ENCODE measurements at regions not wholly inside any gene's neighbourhood (a gene's known extent, or its start where the extent isn't known, plus 50 kb on each side); places are given as distances from the start of the nearest gene placed in this dataset.
A peak's percentile ranks its signal among the peaks of the same experiment; 100 is the strongest.

DNA sequence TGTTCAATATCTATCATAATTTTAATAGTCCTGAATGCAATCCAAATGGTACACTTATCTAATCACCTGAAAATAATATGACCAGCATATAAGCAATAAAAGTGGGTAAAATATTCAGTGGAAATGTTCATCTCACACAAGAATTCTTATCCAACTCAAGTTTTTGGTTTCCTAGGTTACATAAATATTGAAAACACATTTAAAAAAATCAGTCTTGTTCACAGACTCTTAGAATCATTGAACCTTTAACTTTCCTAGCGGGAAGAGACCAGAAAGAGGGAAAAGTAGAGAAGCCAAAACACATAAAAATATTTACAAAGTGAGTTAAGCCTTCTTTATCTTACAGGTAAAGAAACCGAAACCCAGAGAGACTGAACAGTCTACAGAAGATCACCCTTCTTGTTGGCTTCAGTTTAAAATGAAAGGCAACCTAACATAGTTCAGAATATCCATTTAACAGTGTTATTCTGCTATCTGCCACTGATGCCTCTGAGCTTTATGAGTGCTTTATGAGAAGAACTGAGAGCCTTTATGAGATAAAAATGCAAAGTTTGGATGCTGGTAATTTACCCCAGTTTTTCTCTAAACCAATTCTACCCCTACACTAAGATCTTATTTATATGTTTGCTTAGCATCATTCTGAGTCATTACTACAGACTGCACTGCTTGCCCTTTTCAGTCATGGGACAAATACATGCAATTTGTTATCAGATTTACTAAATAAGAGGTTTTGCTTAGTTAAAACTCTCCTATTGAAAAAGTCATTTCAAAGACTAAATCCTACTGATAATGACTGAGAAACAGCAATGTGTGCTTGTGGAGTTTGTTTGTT, 453.3 kb upstream of the INTU start:
- H3K36me3 ChIP-seq (replicated peaks; ENCODE audit: insufficient read depth, low read length) = no peaks in the 10 kb centered on the region
- peaks cover 19% of the 10 kb centered on the region for H3K4me1 ChIP-seq (ENCODE audit: low read length)
- H4K20me1 ChIP-seq (ENCODE audit: insufficient read depth, low read length) = no peaks in the 10 kb centered on the region
- H3K27me3 ChIP-seq (replicated peaks; ENCODE audit: insufficient read depth, low read length) = no peaks in the 10 kb centered on the region
- no peaks in the 10 kb centered on the region; the same call in 1 of the 2 replicates for H3F3A ChIP-seq (ENCODE audit: insufficient read depth, low read length)
- TF ChIP-seq EZH2phosphoT487 (IDR thresholded peaks at IDR 0.05; ENCODE audit: low read length) = no peak
- no peak for TF ChIP-seq EZH2 (optimal IDR thresholded peaks at IDR 0.05; ENCODE audit: low read depth, low read length)
- TF ChIP-seq CTCF (IDR thresholded peaks at IDR 0.05; ENCODE audit: low read length) = no peak
- H3K27ac ChIP-seq (ENCODE audit: low read length) = peak overlapping the region; percentile 22; the same call in 1 of the 2 replicates
- peak overlapping the region; percentile 37 for H3K4me2 ChIP-seq (ENCODE audit: low read depth, low read length)
- no peak overlapping the region for H3K9ac ChIP-seq (ENCODE audit: low read length)
- peak; percentile 61 for DNase-seq
- no peaks in the 10 kb centered on the region for H3K79me2 ChIP-seq (ENCODE audit: low read length)
- H2AFZ ChIP-seq (ENCODE audit: low read length) = peak overlapping the region; percentile 30
- H3K9me2 ChIP-seq (replicated peaks; ENCODE audit: insufficient read depth, low read length) = no peaks in the 10 kb centered on the region
- H3K4me3 ChIP-seq (ENCODE audit: low read length) = no peak overlapping the region
- no peaks in the 10 kb centered on the region for H3K9me3 ChIP-seq (replicated peaks; ENCODE audit: insufficient read depth, low read length)

- Histone ChIP-seq H3K4me2 (ENCODE audit: low read depth, low read length) (no peak overlapping the region), H3K4me3 (ENCODE audit: low read length) (no peak overlapping the region), H3F3A (ENCODE audit: insufficient read depth, low read length) (no peaks in the 10 kb centered on the region), H4K20me1 (ENCODE audit: insufficient read depth, low read length) (no peaks in the 10 kb centered on the region), H3K9ac (ENCODE audit: low read length) (no peak overlapping the region), H3K27ac (ENCODE audit: low read length) (no peak overlapping the region), H3K36me3 (replicated peaks; ENCODE audit: insufficient read depth, low read length) (no peaks in the 10 kb centered on the region), H3K79me2 (ENCODE audit: low read length) (no peaks in the 10 kb centered on the region), H3K9me2 (replicated peaks; ENCODE audit: insufficient read depth, low read length) (no peaks in the 10 kb centered on the region), H3K9me3 (replicated peaks; ENCODE audit: insufficient read depth, low read length) (no peaks in the 10 kb centered on the region), H3K27me3 (replicated peaks; ENCODE audit: insufficient read depth, low read length) (no peaks in the 10 kb centered on the region), H3K4me1 (ENCODE audit: low read length) (peaks cover 12% of the 10 kb centered on the region), H2AFZ (ENCODE audit: low read length) (no peak overlapping the region)
- no peak for DNase-seq
- no peak for TF ChIP-seq CTCF (IDR thresholded peaks at IDR 0.05; ENCODE audit: low read length)
- no peak for TF ChIP-seq EZH2 (optimal IDR thresholded peaks at IDR 0.05; ENCODE audit: low read depth, low read length)
- no peak for TF ChIP-seq EZH2phosphoT487 (IDR thresholded peaks at IDR 0.05; ENCODE audit: low read length)
These were observed 451.8 kb upstream of the INTU start for GRCh38 chr4:127181001-127181400.

DNA sequence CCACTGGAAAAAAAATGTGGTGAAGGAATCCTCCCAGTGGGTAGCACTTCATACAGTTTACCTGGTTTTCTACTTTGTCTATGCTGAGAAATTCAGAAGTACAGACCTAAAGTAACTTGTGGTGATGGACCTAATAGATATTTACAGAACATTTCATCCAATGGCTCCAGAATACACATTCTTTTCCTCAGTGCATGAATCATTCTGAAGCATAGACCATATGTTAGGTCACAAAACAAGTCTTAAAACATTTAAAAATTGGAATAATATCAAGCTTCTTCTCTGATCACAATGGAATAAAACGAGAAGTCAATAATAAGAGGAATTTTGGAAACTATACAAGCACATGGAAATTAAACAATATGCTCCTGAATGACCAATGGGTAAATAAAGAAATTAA, 450.1 kb upstream of the INTU start:
- Histone ChIP-seq H3K9me2 (replicated peaks; ENCODE audit: insufficient read depth, low read length) (no peaks in the 10 kb centered on the region), H3K27me3 (replicated peaks; ENCODE audit: insufficient read depth, low read length) (no peaks in the 10 kb centered on the region), H3K4me3 (ENCODE audit: low read length) (no peak overlapping the region), H3K4me1 (ENCODE audit: low read length) (peaks cover 9% of the 10 kb centered on the region; the same call in 1 of the 2 replicates), H3K9ac (ENCODE audit: low read length) (no peak overlapping the region), H3K9me3 (replicated peaks; ENCODE audit: insufficient read depth, low read length) (no peaks in the 10 kb centered on the region), H3K4me2 (ENCODE audit: low read depth, low read length) (no peak overlapping the region), H3F3A (ENCODE audit: insufficient read depth, low read length) (no peaks in the 10 kb centered on the region), H3K79me2 (ENCODE audit: low read length) (no peaks in the 10 kb centered on the region), H3K27ac (ENCODE audit: low read length) (no peak overlapping the region), H4K20me1 (ENCODE audit: insufficient read depth, low read length) (no peaks in the 10 kb centered on the region), H2AFZ (ENCODE audit: low read length) (no peak overlapping the region), H3K36me3 (replicated peaks; ENCODE audit: insufficient read depth, low read length) (no peaks in the 10 kb centered on the region)
- TF ChIP-seq CTCF (IDR thresholded peaks at IDR 0.05; ENCODE audit: low read length) = no peak
- no peak for TF ChIP-seq EZH2 (optimal IDR thresholded peaks at IDR 0.05; ENCODE audit: low read depth, low read length)
- no peak for TF ChIP-seq EZH2phosphoT487 (IDR thresholded peaks at IDR 0.05; ENCODE audit: low read length)
- DNase-seq = no peak
